NCI-H2029 treated with DMSO at 0.1 percent for 48 hours (cell line): ENCODE measurements at regions not wholly inside any gene's neighbourhood (a gene's known extent, or its start where the extent isn't known, plus 50 kb on each side); places are given as distances from the start of the nearest gene placed in this dataset.

Experiments used
- DNase-seq: peaks from one replicate; lab custom pipeline; 2025; lab: John Stamatoyannopoulos, UW

DNA sequence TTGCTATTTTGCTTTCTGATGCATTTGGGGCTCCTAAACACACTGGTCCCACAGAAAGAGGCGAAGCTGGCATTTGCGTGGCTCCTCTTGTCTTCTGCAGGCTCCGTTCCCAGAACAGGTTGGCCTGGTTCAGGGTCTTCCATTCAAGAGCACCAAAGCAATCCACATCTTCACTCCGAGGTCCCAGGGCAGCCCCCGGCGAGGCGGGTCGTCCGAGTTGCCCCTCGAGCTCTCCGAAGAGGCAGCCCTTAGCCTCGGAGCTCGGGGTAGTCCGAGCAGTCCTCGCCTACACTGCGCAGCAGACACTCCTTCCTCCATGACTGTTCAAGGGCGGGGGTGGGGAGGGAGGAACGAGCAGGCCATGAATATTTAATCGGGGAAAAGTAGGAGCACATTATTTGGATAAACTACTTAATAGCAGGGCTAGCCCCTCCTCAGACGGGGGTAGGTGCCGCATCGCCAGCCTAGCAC, 321.3 kb downstream of the BLID start:
- DNase-seq = no peak

DNA sequence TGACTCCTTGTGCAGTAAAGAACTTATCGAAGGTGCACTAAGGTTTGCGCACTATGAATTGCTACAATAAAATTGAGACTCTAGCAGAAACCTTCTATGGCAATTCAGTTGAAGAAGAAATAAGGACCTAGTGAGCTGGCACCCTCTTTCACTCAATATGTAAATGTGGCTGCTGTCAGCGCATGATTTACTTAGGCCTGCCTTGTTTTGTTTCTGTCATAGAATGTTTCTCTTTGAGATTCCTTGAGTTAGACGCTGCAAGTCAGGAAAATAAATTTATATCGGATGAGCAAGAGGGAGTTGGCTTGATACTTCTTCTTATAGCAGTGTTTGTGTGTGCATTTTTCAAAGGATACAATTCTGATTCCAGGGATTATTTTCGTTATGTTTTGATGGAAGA, 322.1 kb downstream of the BLID start:
- DNase-seq = no peak

DNA sequence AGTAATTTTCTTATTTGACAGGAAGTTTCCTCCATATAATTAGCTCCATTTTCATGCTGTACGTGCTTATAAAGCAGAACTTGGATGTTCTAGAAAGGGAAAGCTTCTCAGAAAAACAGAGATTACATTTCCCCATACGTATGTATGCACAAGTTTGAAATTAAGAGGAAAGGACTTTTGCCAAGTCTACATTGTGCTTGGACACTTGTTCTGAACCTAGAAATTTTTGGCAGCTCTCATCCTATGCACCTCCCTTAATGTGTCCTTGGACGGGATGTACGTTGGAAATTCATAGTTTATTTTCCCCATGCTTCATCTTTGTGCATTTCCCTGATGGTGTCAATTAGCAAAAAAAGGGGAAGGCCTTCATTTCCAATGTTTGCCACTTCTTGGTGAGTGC, 322.7 kb downstream of the BLID start:
- DNase-seq = no peak

DNA sequence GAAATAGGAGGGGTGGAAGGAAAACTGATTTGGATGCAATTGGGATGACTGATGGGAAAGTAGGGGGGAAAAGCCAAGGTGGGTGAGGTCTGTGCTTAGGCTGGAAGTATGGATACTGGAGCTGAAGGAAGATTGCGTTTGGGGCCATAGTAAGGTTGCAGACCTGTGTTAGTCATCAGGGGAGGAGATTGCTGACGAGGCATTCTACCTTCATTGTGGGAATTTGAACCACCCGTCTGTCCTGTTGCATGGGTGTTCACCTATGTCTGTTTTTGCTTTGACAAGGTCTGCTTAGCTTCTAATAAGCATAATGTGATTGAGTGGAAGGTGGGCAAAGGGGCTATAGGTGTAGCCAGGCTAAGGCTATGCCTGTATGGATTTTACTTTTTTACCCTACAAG, 323.8 kb downstream of the BLID start:
- DNase-seq = no peak

DNA sequence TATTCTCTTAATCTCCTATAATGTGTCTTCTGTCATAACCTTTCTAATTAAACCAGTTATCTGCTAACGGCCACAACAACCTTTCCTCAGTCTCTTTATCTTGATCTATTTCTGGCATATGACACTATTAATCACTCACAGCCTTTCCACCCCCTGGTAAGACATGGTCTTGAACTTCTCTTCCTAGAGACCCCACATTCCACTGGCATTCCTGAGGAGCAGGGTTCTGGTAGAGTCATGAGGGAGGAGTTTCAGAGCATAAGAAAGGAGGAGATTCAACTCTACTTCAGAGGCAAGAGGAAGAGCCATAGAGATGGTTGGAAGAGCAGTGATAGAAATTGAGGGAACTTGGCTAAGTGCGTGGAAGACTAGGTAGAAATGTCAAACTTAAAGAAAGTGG, 325.6 kb downstream of the BLID start:
- DNase-seq = no peak

DNA sequence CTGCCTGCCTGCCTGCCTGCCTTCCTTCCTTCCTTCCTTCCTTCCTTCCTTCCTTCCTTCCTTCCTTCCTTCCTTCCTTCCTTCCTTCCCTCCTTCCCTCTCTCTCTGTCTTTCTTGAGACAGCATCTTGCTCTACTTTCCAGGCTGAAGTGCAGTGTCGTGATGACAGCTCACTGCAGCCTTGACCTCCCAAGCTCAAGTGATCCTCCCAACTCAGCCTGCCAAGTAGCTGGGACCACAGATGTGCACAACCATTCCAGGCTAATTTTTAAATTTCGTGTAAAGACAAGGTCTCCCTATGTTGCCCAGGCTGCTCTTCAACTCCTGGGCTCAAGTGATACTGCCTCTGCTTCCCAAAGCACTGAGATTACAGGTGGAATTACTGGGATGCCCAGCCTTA, 328.2 kb upstream of the SORL1-AS1 start:
- no peak for DNase-seq

DNA sequence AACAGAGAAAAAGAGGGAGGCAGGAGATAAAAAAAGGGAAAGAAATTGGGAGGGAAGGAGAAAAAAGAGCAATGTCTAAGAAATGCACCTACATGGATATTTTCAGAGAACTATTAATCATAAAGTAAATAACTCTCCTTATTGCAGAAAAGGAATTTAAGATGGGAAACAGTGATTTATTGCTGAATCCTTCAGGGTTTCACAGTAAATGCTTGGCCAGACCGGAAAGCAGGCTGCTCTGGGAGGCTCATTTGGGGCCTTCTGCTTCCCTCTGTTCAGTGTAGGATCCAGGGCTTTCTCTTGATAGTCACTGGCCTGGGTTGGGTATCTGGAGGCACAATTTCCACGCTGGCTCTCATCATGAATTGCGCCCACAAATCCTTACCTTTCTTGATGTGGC, 324.3 kb upstream of the SORL1-AS1 start:
- DNase-seq = no peak

DNA sequence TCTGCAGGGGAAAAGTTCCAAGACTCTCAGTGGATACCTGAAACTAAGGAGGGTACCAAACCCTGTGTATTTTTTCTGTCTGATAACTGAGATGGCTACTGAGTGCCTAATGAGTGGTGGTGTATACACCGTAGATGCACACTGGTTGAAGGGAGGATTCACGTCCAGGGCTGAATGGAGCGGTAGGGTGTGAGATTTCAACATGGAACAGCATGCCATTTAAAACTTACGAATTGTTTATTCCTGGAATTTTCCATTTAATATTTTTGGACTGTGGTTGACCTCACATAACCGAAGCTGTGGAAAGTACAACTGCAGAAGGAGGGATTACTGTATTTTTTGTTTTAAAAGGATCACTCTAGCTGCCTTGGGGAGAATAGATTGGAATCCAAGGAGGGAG, 322.5 kb upstream of the SORL1-AS1 start:
- no peak for DNase-seq

DNA sequence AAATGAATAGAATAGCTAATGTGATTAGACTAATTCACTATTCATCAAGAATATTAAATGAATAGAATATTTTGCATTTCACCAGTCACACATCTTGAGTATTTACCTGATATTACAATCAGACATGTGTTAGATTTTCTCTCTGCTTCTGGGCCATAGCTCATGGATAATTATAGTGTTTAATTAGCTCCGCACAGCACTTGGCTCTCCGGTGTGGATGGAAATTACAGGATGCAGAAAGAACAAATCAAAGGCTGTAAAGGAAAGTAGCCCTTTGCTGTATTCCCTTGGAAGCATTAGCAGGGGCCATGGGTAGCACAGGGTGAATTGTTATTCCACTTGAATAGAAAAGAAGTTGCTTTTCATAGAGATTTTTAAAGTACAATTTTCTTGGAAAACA, 320.3 kb upstream of the SORL1-AS1 start:
- DNase-seq = no peak

DNA sequence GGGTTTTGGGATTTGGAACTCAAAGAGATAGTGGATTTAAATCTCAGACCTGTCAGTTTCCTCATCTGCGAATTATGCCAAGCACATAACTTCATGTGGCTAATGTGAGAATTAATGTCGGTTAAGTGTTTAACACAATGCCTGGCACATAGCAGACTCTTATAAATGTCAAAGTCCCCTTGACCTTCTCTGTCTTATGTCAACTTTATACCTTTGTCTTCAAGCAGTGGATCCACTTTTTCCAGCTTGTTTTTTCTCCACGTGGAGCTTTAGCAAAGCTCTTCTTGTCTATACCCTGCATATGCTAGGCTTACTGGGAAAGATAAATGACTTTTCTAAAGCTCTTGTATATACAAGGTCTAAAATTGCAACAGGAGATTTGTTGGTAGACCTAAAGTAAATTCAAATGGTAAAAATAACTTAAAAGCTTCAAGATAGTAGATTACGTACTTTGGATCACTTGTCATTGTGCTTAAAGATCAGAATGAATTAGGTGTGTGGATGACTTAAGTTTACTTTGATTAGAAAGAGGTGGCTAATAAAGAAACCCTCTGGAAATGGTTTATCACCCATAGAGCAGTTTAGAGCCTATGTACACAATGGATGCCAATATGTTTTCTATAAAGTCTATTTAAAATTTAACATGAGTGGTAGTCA, 318.3 kb upstream of the SORL1-AS1 start:
- no peak for DNase-seq

DNA sequence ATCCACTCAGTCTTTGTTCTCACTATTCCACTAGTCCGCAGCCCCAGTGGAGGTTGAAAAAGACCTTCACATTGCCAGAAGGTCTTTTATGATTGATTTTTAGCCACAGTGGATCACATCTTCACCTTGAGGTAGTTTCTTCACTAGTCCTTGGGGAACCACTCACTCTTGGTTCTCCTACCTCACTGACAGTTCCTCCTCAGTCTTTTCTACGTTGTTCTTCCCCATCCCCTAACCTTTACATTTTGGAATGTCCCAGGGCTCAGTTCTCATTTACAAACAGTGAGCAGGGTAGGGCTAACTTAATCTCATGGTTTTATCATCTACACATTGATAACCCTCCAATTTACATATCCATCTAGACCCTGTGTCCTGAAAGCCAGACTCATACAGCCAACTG, 316.4 kb upstream of the SORL1-AS1 start:
- DNase-seq = no peak

DNA sequence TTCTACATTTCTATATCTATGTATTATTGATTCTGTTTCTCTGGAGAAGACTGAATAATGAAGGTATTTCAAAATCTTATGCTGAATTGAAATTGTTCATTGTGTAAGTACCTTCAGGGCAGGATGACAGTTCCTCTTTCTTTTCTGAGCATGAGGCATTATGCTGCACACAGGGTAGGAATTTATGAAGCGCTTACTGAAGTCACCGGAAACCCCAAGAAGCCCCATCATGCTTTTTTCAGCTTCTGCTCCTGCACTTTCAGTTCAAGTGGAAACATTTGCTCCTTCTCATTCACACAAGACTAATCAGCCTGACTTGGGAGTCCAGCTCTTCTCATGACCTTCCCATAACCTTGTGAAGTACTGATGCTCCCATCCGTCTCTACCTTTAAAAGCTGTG, 314.7 kb upstream of the SORL1-AS1 start:
- DNase-seq = no peak

DNA sequence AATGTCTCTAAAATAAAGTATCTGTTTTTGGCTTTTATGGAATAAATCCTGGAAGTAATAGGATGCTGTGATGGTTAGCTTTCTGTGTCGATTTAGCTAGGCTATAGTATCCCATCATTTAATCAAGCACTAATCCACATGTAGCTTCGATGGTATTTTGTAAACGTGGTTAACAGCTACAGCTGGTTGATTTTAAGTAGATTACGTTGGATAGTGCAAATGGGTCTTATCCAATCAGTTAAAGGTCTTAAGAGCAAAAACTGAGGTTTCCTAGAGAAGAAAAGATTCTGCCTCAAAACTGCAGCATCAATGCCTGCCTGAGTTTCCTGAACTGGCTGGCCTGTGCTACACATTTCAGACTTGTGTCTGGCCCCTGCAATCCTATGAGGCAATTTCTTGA, 314.2 kb upstream of the SORL1-AS1 start:
- DNase-seq = no peak

DNA sequence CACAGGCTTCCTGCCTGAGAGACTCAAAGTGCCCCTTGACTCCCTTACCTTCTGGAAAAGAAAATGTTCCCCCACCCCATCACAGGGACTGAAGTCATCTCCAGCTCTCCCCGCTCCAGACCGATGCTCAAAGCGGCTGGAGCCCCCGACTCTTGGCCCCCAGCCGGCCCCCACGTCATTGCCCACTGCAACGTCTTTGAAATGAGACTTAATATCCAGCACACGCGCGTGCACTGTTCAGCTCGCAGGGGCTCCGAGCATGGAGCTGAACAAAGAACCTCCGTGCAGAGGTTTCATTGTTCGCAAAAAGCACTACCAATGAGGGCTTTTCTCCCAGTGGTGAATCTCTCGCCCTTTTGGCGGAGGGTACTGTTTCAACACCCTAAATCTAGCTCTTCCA, 313.4 kb upstream of the SORL1-AS1 start:
- DNase-seq = no peak

DNA sequence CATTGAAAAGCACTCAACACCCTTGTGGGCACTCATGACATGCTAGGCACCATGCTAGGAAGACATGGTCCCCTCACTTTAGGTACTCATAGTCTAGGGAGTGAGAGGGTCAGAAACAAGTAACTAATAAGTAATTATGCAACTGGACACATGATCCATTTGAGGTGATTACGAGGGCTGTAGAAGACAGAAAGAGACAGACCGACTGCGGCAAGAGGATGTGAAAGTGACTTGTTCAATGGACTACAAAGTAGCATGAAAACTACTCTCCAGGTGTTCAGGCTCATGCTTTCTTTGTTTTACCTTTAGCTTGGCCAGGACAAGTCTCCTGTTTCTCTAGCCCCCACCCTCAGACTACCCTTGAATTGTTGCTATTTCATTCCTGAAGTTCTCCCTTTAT, 310.8 kb upstream of the SORL1-AS1 start:
- DNase-seq = no peak

DNA sequence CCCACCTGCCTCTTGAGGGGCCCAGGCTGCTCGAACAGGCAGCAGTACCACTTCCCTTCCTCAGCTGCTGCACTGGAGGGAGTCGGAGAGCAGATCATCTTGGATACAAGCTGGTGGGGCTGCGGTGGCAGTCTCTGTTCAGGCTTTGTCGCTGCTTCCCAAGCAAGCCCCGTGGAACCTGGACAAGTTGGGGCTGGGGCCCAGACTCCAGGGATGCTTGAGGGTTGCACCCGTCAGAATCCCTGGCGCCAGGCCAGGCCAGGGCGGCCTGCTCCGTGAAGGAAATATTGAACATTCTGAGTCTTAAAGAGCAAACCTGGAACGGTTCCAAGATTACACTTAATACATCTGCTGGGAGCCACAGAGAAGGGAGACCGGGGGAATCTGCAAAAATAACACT, 310.1 kb upstream of the SORL1-AS1 start:
- no peak for DNase-seq

DNA sequence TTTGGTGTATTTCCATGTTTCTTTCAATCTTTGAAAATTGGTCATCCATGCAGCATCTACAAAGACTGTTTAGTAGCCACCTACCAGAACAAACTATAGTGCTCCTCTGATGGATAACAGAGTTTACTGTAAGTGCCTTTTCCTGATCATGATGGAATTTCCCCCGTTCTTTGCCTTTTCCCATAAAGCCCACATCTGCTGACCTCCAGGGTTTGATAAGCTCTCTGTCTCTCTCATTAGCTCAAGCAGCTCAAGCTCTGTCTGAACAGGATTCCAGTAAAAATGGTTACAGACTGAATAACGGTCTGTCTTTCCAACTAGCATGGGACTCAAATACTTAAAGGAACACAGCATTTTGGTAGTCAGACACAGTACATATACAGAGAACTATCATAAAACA, 308.4 kb upstream of the SORL1-AS1 start:
- DNase-seq = no peak

DNA sequence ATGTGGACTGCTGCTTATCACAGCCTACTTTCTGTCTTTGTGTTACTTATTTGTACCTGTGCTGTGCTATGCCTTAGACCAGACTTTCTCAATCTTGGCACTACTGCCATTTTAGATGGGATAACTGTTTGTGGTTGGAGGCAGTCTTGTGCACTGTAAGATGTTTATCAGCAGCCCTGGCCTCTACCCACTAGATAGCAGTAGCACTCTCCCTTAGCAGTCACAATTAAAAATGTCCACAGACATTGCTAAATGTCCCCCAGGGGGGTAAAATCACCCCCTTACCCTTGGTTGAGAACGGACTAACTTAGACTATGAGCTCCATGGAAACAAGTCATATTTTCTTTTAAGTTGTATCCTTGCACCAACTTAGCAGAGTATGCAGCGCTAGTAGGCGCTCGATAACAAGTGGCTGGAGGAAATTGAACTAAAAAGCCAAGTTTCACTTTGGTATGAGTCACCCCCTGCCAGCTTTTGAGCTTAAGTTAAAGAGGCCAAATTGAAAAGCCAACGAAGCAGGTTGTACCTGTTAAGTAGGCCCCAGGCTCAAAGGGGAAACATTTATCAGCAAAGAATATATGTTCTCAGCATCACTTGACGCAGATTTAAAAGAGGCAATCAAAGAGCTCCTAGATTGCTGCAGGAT, 304.8 kb upstream of the SORL1-AS1 start:
- no peak for DNase-seq

DNA sequence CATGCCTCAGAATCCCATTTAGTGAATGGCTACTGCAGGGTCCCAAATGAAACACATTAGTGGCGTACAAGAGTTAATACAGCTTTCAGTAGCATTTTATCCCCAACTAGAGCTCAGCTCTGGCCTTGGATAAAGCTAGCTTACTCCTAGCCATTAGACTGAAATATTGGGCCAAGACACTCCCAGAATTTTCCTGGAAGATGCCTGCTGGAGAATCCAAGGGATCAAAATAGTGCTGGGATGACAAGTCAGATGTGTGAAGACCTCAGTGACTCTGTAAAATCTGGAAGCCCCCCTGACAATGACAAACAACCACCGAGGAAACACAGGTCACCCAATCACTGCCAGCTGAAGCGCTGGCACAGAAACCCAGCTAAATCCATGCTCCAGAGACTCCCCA, 303.1 kb upstream of the SORL1-AS1 start:
- no peak for DNase-seq

DNA sequence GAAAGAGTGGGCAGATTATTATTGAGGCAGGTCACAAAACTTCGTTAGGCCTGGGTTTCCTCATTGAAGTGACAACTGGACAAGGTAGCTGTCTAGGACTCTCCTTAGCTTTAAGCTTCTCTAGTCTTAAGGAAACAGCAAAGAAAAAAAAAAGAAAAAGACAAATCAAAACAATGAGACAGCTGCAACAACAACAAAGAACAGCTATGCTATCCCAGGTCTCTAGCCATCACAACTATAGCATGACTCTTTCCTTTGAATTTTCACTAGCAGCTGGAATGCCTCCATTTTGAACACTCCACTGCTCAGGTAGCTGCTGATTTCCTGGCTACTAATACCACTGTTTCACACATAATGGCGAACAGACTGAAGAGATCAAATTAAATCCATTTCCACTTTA, 302.4 kb upstream of the SORL1-AS1 start:
- no peak for DNase-seq

DNA sequence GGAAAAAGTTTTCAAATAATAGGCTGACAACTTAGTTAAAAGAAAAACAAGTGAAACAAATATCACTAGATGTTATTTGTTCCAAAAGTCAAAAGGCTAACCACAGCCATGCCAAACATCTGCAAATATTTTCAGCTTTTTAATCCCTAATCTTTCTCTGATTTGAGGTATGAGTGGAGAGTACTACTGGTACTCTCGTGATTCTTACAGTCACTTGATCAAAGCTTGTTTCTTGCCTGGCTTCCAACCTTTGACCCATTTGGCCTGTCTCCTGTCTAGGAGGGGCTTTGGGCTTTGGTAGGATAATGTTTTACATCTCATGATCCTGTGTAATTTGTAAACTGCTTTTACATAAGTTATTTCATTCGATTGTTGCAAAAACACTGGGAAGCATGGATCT, 301.8 kb upstream of the SORL1-AS1 start:
- DNase-seq = no peak

DNA sequence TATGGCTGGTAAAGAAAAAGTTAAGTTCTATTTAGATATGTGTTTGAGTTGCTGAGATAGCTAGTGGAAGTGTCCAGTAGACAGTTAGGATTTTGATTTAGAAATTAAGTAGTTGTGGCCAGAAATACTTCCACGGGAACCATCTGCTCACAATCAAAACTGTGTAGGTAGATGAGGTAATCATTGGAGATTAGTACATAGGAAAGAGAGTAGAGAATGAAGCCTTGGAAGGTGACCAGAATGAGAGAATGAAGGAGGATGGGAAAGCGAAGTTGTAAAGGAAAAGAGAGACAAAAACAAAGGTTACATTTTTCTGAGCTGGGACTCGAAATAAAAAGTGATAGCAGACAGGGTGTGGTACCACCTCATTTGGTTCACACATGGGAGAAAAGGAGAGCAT, 296.9 kb upstream of the SORL1-AS1 start:
- no peak for DNase-seq

DNA sequence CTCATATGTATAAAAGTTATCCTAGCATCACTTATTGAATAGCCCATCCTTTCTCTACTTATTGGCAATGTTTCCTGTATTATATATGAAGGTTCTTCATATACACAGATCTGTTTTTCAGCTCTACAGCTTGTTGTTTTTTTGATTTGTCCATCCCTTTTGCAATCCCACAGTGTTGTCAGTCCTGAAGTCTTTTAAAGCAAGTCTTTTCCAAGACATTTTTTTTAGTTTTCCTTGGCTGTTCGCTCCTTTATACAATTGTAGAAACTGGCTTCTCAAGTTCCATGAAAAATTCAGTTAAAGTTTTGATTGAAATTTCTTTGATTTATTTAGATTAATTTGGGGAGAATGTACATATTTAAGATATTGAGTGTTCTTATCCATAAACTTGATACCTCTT, 295.3 kb upstream of the SORL1-AS1 start:
- no peak for DNase-seq

DNA sequence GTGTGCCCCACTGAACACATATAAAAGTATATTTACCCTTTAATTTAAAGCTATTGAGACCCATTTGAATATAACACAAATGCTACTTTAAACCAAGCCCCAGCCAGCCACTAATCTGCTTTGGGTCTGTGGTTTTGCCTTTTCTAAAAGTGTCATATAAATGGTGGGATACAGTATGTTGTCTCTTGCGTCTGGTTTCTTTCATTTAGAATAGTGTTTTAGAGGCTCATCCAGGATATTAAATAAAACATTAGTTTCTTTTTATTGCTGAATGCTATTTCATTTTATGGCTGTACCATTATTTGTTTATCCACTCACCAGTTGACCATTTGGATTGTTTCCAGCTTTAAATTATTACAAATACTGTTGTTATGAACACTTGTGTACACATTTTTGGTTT, 290.5 kb upstream of the SORL1-AS1 start:
- no peak for DNase-seq
